ENCODE measurements at regions not wholly inside any gene's neighbourhood (a gene's known extent, or its start where the extent isn't known, plus 50 kb on each side); places are given as distances from the start of the nearest gene placed in this dataset.

DNA sequence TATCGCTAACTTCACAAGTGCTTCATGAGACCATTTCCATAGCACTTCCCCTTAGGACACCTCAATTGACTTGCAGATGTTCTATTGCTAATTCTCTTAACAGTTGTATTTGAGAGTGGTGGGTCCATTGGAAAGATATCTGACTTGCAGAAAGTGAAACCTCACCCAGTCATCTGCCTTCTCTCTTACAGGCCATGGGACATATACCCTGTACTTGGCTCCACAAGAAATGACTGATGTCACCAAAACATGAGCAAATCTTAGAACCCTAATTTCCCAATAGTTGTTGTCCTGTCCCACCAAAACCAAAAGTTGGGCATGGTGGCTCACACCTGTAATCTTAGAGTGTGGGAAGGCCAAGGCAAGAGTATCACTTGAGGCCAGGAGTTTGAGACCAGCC lies 101.9 kb upstream of the MAML3 start:
- Histone ChIP-seq H3K4me3 (ENCODE audit: low read depth in 1 of 2, low read length in 2 of 2) (no peak overlapping the region), H2AFZ (ENCODE audit: low read depth, low read length) (no peak overlapping the region), H3K4me1 (ENCODE audit: insufficient read depth, low read length) (peaks cover 13% of the 10 kb centered on the region), H3K9ac (ENCODE audit: low read depth, low read length) (no peak overlapping the region), H3K79me2 (ENCODE audit: insufficient read depth, low read length) (no peaks in the 10 kb centered on the region), H3K36me3 (ENCODE audit: insufficient read depth, low read length) (no peaks in the 10 kb centered on the region), H4K20me1 (ENCODE audit: insufficient read depth, low read length) (no peaks in the 10 kb centered on the region), H3K27me3 (ENCODE audit: insufficient read depth, low read length, poor library complexity) (peaks cover 12% of the 10 kb centered on the region), H3K9me3 (ENCODE audit: insufficient read depth, low read length, severe bottlenecking) (no peaks in the 10 kb centered on the region), H3K27ac (ENCODE audit: low read length) (no peak overlapping the region), H3K4me2 (ENCODE audit: insufficient read depth, low read length) (no peak overlapping the region)
- TF ChIP-seq EZH2 (IDR thresholded peaks at IDR 0.05; ENCODE audit: borderline replicate concordance, low read depth, low read length, severe bottlenecking) (no peak), CTCF (IDR thresholded peaks at IDR 0.05; ENCODE audit: borderline replicate concordance, extremely low read depth, low read length, poor library complexity, severe bottlenecking) (no peak)
- DNase-seq = no peak
- ATAC-seq (ENCODE audit: insufficient read depth, low read depth) = no peak

- no peak for ATAC-seq (ENCODE audit: insufficient read depth, low read depth)
- no peak overlapping the region for H3K27ac ChIP-seq (ENCODE audit: low read length)
- H3K9ac ChIP-seq (ENCODE audit: low read depth, low read length) = no peak overlapping the region
- no peak for TF ChIP-seq CTCF (IDR thresholded peaks at IDR 0.05; ENCODE audit: borderline replicate concordance, extremely low read depth, low read length, poor library complexity, severe bottlenecking)
- TF ChIP-seq EZH2 (IDR thresholded peaks at IDR 0.05; ENCODE audit: borderline replicate concordance, low read depth, low read length, severe bottlenecking) = no peak
- no peak overlapping the region for H3K4me3 ChIP-seq (ENCODE audit: low read depth in 1 of 2, low read length in 2 of 2)
- DNase-seq = no peak
- peaks cover 13% of the 10 kb centered on the region for H3K4me1 ChIP-seq (ENCODE audit: insufficient read depth, low read length)
- peaks cover 12% of the 10 kb centered on the region for H3K27me3 ChIP-seq (ENCODE audit: insufficient read depth, low read length, poor library complexity)
- no peaks in the 10 kb centered on the region for H3K36me3 ChIP-seq (ENCODE audit: insufficient read depth, low read length)
- no peaks in the 10 kb centered on the region for H3K79me2 ChIP-seq (ENCODE audit: insufficient read depth, low read length)
- no peak overlapping the region for H3K4me2 ChIP-seq (ENCODE audit: insufficient read depth, low read length)
- no peak overlapping the region for H2AFZ ChIP-seq (ENCODE audit: low read depth, low read length)
- no peaks in the 10 kb centered on the region for H4K20me1 ChIP-seq (ENCODE audit: insufficient read depth, low read length)
- no peaks in the 10 kb centered on the region for H3K9me3 ChIP-seq (ENCODE audit: insufficient read depth, low read length, severe bottlenecking)
Observed at GRCh38 chr4:140255467-140255866, 101.5 kb upstream of the MAML3 start.

GRCh38 chr4:140254651-140255299 lies 100.8 kb upstream of the MAML3 start:
- Histone ChIP-seq H3K4me3 (ENCODE audit: low read depth in 1 of 2, low read length in 2 of 2) (no peak overlapping the region), H3K4me1 (ENCODE audit: insufficient read depth, low read length) (peaks cover 13% of the 10 kb centered on the region), H4K20me1 (ENCODE audit: insufficient read depth, low read length) (no peaks in the 10 kb centered on the region), H2AFZ (ENCODE audit: low read depth, low read length) (no peak overlapping the region), H3K9me3 (ENCODE audit: insufficient read depth, low read length, severe bottlenecking) (no peaks in the 10 kb centered on the region), H3K4me2 (ENCODE audit: insufficient read depth, low read length) (no peak overlapping the region), H3K79me2 (ENCODE audit: insufficient read depth, low read length) (no peaks in the 10 kb centered on the region), H3K27me3 (ENCODE audit: insufficient read depth, low read length, poor library complexity) (peaks cover 12% of the 10 kb centered on the region), H3K9ac (ENCODE audit: low read depth, low read length) (no peak overlapping the region), H3K36me3 (ENCODE audit: insufficient read depth, low read length) (no peaks in the 10 kb centered on the region), H3K27ac (ENCODE audit: low read length) (no peak overlapping the region)
- no peak for ATAC-seq (ENCODE audit: insufficient read depth, low read depth)
- TF ChIP-seq CTCF (IDR thresholded peaks at IDR 0.05; ENCODE audit: borderline replicate concordance, extremely low read depth, low read length, poor library complexity, severe bottlenecking) (no peak), EZH2 (IDR thresholded peaks at IDR 0.05; ENCODE audit: borderline replicate concordance, low read depth, low read length, severe bottlenecking) (no peak)
- no peak for DNase-seq
